AG04450 (cell line): ENCODE measurements at regions not wholly inside any gene's neighbourhood (a gene's known extent, or its start where the extent isn't known, plus 50 kb on each side); places are given as distances from the start of the nearest gene placed in this dataset.
A peak's percentile ranks its signal among the peaks of the same experiment; 100 is the strongest.

ENCODE experiments used
- CTCF ChIA-PET: fragments of 300-600, 350-600 bp; formaldehyde crosslinking; extraction: SDS; loops from one replicate; lab custom pipeline; 2022; ENCODE audit warnings: antibody characterized with exemption, inconsistent platforms; lab: Charles Lee
- POLR2A ChIA-PET: fragments of 350-600 bp; formaldehyde crosslinking; extraction: SDS; loops from one replicate; lab custom pipeline; 2021; ENCODE audit warnings: antibody characterized with exemption, inconsistent platforms; lab: Yijun Ruan, JAX
- DNase-seq: peaks from one replicate; pipeline ENCODE4 v3.0.0-alpha.2; 2011; ENCODE audit warnings: low read depth, low spot score
- H3K27ac ChIP-seq: one replicate; pipeline ENCODE4 v1.5.1; 2012; ENCODE audit warnings: low read depth, low read length, control low read depth
- H3K27me3 ChIP-seq: one replicate; pipeline ENCODE4 v1.6.0; 2012; ENCODE audit warnings: low read length; ENCODE audit not compliant: control insufficient read depth, insufficient read depth
- H3K4me3 ChIP-seq: 2 replicates; pipeline ENCODE4 v1.5.1; 2011; ENCODE audit warnings: mild to moderate bottlenecking, low read depth, low read length, control low read depth
- H3K9me3 ChIP-seq: 2 replicates; pipeline ENCODE4 v1.5.1; 2012; ENCODE audit warnings: low read length; ENCODE audit not compliant: control insufficient read depth, insufficient read depth
- CTCF ChIP-seq: IDR thresholded peaks from 2 replicates; pipeline ENCODE4 v1.5.1; 2011; ENCODE audit warnings: low read depth, low read length, control low read depth, inconsistent platforms

GRCh38 chr9:13448482-13448881, 169.0 kb upstream of the MPDZ start:
- TF ChIP-seq CTCF: no peak
- Histone ChIP-seq H3K9me3 (no peaks in the 10 kb centered on the region), H3K27me3 (peaks cover 2% of the 10 kb centered on the region), H3K27ac (no peak overlapping the region), H3K4me3 (no peak overlapping the region)
- DNase-seq: no peak
- CTCF ChIA-PET: interaction anchor here (1.0 to 2.5 kb wide), 4 partner anchors 11 to 905 kb away, joined by 3 to 8 read pairs (median 5); no protein-coding TSS in a partner anchor
- POLR2A ChIA-PET: no interaction called here

GRCh38 chr9:13447843-13448422, 168.4 kb upstream of the MPDZ start:
- no peaks in the 10 kb centered on the region for H3K9me3 ChIP-seq
- ChIA-PET POLR2A (no interaction called here), CTCF (interaction anchor here (0.8 to 2.5 kb wide), 5 partner anchors 21 to 981 kb away, joined by 3 to 8 read pairs (median 4); no protein-coding TSS in a partner anchor)
- TF ChIP-seq CTCF: no peak
- H3K4me3 ChIP-seq: no peak overlapping the region
- no peak overlapping the region for H3K27ac ChIP-seq
- H3K27me3 ChIP-seq: peaks cover 2% of the 10 kb centered on the region
- no peak for DNase-seq

GRCh38 chr9:13446938-13447842, 167.7 kb upstream of the MPDZ start:
- Histone ChIP-seq H3K4me3 (no peak overlapping the region), H3K27me3 (peaks cover 2% of the 10 kb centered on the region), H3K27ac (no peak overlapping the region), H3K9me3 (no peaks in the 10 kb centered on the region)
- CTCF ChIA-PET: interaction anchor here (0.6 to 2.5 kb wide), 10 partner anchors 17 to 987 kb away, joined by 3 to 8 read pairs (median 4); no protein-coding TSS in a partner anchor
- POLR2A ChIA-PET: no interaction called here
- peak; percentile 22; the same call in 1 of the 2 replicates for TF ChIP-seq CTCF
- no peak for DNase-seq

GRCh38 chr9:13446286-13446937, 166.9 kb upstream of the MPDZ start:
- H3K4me3 ChIP-seq: no peak overlapping the region
- ChIA-PET POLR2A (no interaction called here), CTCF (interaction anchor here (0.6 to 1.6 kb wide), 8 partner anchors 18 to 988 kb away, joined by 3 to 9 read pairs (median 4); no protein-coding TSS in a partner anchor)
- H3K27ac ChIP-seq: no peak overlapping the region
- no peaks in the 10 kb centered on the region for H3K9me3 ChIP-seq
- TF ChIP-seq CTCF: no peak
- peaks cover 2% of the 10 kb centered on the region for H3K27me3 ChIP-seq
- DNase-seq: no peak
